ENCODE measurements at regions not wholly inside any gene's neighbourhood (a gene's known extent, or its start where the extent isn't known, plus 50 kb on each side); places are given as distances from the start of the nearest gene placed in this dataset.

DNA sequence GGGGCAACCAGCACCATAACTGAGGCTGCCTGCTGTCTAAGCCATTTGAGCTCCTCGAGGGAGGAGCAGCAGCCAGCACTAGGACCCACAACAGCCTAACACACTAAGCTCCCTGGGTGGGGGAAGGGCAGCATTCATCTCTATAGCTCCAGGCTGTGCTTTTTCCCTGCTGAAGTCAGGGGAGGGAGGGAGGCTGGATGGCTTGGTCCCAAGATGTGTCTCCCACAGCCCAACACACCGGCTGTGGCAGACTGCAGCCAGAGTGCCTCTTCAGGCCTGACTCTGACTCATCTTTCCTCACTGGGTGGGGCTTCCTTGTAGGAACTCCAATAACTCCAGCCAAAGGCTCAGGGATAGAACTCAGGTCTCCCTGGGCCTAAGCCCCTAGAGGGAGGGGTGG, 296.3 kb downstream of the PRDM2 start:
- Mint-ChIP-seq H3K27ac (ENCODE audit: unreplicated experiment) (no peak overlapping the region), H3K4me1 (peaks cover 15% of the 10 kb centered on the region), H3K4me3 (no peak overlapping the region), H3K36me3 (ENCODE audit: low read depth) (peaks cover 17% of the 10 kb centered on the region), H3K9me3 (peaks cover 26% of the 10 kb centered on the region), H3K27me3 (ENCODE audit: low read depth) (peaks cover 5% of the 10 kb centered on the region)
- TF ChIP-seq, protein P1, sequence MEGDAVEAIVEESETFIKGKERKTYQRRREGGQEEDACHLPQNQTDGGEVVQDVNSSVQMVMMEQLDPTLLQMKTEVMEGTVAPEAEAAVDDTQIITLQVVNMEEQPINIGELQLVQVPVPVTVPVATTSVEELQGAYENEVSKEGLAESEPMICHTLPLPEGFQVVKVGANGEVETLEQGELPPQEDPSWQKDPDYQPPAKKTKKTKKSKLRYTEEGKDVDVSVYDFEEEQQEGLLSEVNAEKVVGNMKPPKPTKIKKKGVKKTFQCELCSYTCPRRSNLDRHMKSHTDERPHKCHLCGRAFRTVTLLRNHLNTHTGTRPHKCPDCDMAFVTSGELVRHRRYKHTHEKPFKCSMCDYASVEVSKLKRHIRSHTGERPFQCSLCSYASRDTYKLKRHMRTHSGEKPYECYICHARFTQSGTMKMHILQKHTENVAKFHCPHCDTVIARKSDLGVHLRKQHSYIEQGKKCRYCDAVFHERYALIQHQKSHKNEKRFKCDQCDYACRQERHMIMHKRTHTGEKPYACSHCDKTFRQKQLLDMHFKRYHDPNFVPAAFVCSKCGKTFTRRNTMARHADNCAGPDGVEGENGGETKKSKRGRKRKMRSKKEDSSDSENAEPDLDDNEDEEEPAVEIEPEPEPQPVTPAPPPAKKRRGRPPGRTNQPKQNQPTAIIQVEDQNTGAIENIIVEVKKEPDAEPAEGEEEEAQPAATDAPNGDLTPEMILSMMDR (conservative IDR thresholded peaks at IDR 0.05), result no peak
- DNase-seq (ENCODE audit: low read depth, low spot score), result no peak

- TF ChIP-seq, protein P1 (conservative IDR thresholded peaks at IDR 0.05), result no peak
- DNase-seq (ENCODE audit: low read depth, low spot score), result no peak
- Mint-ChIP-seq H3K27ac (ENCODE audit: unreplicated experiment) (no peak overlapping the region), H3K4me3 (no peak overlapping the region), H3K4me1 (no peaks in the 10 kb centered on the region), H3K27me3 (ENCODE audit: low read depth) (peaks cover 24% of the 10 kb centered on the region), H3K36me3 (ENCODE audit: low read depth) (peaks cover 5% of the 10 kb centered on the region), H3K9me3 (peaks cover 10% of the 10 kb centered on the region)
Measured at GRCh38 chr1:14003552-14003951, 303.6 kb downstream of the PRDM2 start.

DNA sequence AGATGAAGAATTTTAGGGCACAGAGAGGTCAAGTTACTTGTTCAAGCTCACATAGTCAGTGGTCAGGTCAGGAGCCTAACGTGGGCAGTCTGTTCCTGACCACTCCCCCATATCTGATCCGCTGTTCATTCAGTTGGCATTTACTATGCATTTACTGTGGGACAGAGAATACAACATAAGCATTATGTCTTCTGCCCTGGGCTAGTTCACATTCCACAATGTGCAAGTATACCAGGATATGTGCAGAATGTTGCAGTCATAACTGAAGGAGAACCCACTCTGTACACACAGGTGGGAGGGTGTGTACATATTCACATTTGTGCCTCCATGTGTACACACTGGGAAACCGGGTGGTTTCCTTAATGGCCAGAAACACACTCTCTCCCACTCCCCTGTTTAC, 309.6 kb downstream of the PRDM2 start:
- Mint-ChIP-seq H3K27me3 (ENCODE audit: low read depth) (peaks cover 20% of the 10 kb centered on the region), H3K4me3 (no peak overlapping the region), H3K4me1 (no peaks in the 10 kb centered on the region), H3K27ac (ENCODE audit: unreplicated experiment) (no peak overlapping the region), H3K9me3 (peaks cover 2% of the 10 kb centered on the region), H3K36me3 (ENCODE audit: low read depth) (no peaks in the 10 kb centered on the region)
- no peak for DNase-seq (ENCODE audit: low read depth, low spot score)
- TF ChIP-seq, protein P1 (conservative IDR thresholded peaks at IDR 0.05), result no peak

DNA sequence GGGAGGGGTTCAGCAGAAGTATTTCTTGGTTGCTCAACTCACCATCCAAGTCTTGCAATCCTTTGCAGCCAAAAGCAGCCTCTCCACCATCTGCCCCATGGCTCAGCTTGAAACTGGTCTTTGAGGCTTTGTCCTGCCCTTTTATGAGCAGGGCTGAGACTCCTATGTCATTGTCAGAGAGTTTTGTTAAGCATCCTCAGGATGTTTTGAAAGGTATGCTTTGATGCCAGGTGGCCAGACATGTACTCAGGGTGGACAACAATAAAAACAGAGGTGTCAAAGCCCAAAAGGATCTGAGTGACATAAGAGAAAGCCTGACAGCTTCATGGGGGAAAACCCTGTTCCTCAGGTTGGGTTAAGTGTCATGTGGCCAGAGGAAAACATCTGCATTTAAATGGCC, 310.5 kb downstream of the PRDM2 start:
- Mint-ChIP-seq H3K27ac (ENCODE audit: unreplicated experiment) (no peak overlapping the region), H3K27me3 (ENCODE audit: low read depth) (peaks cover 15% of the 10 kb centered on the region), H3K4me1 (no peaks in the 10 kb centered on the region), H3K36me3 (ENCODE audit: low read depth) (no peaks in the 10 kb centered on the region), H3K9me3 (peaks cover 2% of the 10 kb centered on the region), H3K4me3 (no peak overlapping the region)
- DNase-seq (ENCODE audit: low read depth, low spot score), result no peak
- TF ChIP-seq, protein P1 (conservative IDR thresholded peaks at IDR 0.05), result no peak

DNA sequence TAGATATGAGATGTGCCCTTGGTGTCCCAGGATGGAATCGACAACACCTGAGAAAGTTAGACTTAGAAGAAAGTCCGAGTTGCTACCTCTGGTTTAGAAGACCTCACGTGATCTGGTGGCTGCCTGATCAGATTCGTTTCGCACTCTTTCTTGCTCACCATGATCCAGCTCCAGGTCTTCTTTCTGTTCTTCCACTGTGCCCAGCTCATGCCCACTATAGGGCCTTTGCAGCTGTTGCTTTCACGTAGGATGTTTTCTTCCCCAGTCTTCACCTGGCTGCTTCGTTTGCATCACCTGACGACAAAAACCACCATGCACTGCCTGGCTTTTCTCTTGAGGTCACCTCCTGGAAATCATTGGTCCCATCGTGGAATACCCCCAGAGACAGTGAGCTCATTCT, 311.1 kb downstream of the PRDM2 start:
- no peaks in the 10 kb centered on the region for H3K4me1 Mint-ChIP-seq
- H3K9me3 Mint-ChIP-seq, result peaks cover 2% of the 10 kb centered on the region
- no peaks in the 10 kb centered on the region for H3K36me3 Mint-ChIP-seq (ENCODE audit: low read depth)
- no peak for DNase-seq (ENCODE audit: low read depth, low spot score)
- TF ChIP-seq, protein P1 (conservative IDR thresholded peaks at IDR 0.05), result no peak
- H3K27me3 Mint-ChIP-seq (ENCODE audit: low read depth), result peaks cover 12% of the 10 kb centered on the region
- H3K4me3 Mint-ChIP-seq, result no peak overlapping the region
- H3K27ac Mint-ChIP-seq (ENCODE audit: unreplicated experiment), result no peak overlapping the region

GRCh38 chr1:14011888-14012287, 311.9 kb downstream of the PRDM2 start:
- peaks cover 2% of the 10 kb centered on the region for H3K9me3 Mint-ChIP-seq
- no peaks in the 10 kb centered on the region for H3K36me3 Mint-ChIP-seq (ENCODE audit: low read depth)
- H3K4me1 Mint-ChIP-seq, result peaks cover 4% of the 10 kb centered on the region
- H3K27ac Mint-ChIP-seq (ENCODE audit: unreplicated experiment), result no peak overlapping the region
- H3K4me3 Mint-ChIP-seq, result no peak overlapping the region
- TF ChIP-seq, protein P1 (conservative IDR thresholded peaks at IDR 0.05), result no peak
- H3K27me3 Mint-ChIP-seq (ENCODE audit: low read depth), result peaks cover 8% of the 10 kb centered on the region
- DNase-seq (ENCODE audit: low read depth, low spot score), result no peak
